ENCODE measurements at regions not wholly inside any gene's neighbourhood (a gene's known extent, or its start where the extent isn't known, plus 50 kb on each side); places are given as distances from the start of the nearest gene placed in this dataset.
"Not testable (repeated sequence)": the region's sequence is repeated elsewhere in the genome, so short reads cannot be mapped to it uniquely, and the experiment has no call there.

DNA sequence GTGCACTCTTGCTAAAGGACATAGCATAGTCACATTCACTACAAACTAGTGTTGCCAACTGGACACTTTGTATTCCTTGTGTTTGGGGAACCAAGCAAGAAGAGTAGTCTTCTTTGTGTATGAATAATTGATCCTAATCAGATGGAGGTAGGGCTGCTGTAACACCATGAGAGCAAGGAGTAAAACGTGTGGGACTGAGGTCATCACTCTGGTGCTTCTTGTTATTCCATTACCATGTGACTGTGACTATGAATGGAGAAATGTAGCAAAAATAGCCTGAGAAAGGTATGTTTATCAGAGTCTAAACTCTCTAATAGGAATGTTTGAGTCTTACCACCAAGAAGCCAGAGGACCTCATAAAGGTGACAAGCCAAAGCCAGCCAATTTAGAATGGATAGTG lies 966.9 kb downstream of the TAF11L14 start:
- TF ChIP-seq, protein P1, sequence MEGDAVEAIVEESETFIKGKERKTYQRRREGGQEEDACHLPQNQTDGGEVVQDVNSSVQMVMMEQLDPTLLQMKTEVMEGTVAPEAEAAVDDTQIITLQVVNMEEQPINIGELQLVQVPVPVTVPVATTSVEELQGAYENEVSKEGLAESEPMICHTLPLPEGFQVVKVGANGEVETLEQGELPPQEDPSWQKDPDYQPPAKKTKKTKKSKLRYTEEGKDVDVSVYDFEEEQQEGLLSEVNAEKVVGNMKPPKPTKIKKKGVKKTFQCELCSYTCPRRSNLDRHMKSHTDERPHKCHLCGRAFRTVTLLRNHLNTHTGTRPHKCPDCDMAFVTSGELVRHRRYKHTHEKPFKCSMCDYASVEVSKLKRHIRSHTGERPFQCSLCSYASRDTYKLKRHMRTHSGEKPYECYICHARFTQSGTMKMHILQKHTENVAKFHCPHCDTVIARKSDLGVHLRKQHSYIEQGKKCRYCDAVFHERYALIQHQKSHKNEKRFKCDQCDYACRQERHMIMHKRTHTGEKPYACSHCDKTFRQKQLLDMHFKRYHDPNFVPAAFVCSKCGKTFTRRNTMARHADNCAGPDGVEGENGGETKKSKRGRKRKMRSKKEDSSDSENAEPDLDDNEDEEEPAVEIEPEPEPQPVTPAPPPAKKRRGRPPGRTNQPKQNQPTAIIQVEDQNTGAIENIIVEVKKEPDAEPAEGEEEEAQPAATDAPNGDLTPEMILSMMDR (conservative IDR thresholded peaks at IDR 0.05; ENCODE audit: control insufficient read depth, insufficient read depth, low read depth, low read length), result no peak
- no peak overlapping the region for H3K4me3 ChIP-seq (ENCODE audit: control insufficient read depth, low read depth, low read length)
- DNase-seq (ENCODE audit: low read depth), result no peak

- TF ChIP-seq, protein P1 (conservative IDR thresholded peaks at IDR 0.05; ENCODE audit: control insufficient read depth, insufficient read depth, low read depth, low read length), result no peak
- H3K4me3 ChIP-seq (ENCODE audit: control insufficient read depth, low read depth, low read length), result no peak overlapping the region
- DNase-seq (ENCODE audit: low read depth), result no peak
Observed at GRCh38 chr5:18602402-18602801, 968.1 kb downstream of the TAF11L14 start.

GRCh38 chr5:18605186-18605585 lies 970.9 kb downstream of the TAF11L14 start:
- no peak for DNase-seq (ENCODE audit: low read depth)
- TF ChIP-seq, protein P1 (conservative IDR thresholded peaks at IDR 0.05; ENCODE audit: control insufficient read depth, insufficient read depth, low read depth, low read length), result no peak
- H3K4me3 ChIP-seq (ENCODE audit: control insufficient read depth, low read depth, low read length), result no peak overlapping the region

DNA sequence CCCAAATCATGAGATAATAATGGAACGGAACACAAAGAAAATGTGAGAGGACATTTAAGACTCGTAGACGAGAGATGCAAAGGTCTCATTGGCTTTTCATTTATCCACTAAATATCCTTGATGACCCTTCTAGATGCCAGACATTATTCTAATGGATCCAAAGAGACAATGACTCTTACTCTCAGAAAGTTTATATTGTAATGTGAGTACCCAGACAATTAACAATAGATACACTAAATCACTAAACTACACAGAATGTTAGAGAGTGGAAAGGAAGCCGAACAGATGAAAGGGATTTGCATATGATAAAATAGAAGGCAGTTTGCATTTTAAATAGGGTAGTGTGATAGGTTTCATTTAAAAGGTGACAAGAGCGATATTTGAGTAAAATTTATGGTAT lies 973.3 kb downstream of the TAF11L14 start:
- TF ChIP-seq, protein P1 (conservative IDR thresholded peaks at IDR 0.05; ENCODE audit: control insufficient read depth, insufficient read depth, low read depth, low read length), result no peak
- H3K4me3 ChIP-seq (ENCODE audit: control insufficient read depth, low read depth, low read length), result no peak overlapping the region
- DNase-seq (ENCODE audit: low read depth), result no peak

DNA sequence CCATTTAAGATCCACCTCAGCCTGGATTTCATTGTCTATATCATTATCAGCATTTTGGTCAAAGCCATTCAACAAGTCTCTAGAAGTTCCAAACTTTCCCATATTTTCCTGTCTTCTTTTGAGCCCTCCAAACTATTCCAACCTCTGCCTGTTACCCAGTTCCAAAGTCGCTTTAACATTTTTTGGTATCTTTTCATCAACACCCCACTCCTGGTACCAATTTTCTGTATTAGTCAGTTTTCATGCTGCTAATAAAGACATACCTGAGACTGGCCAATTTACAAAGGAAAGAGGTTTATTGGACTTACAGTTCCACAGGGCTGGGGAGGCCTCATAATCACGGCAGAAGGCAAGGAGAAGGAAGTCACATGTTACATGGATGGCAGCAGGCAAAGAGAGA lies 982.9 kb downstream of the TAF11L14 start:
- DNase-seq (ENCODE audit: low read depth); H3K4me3 ChIP-seq (ENCODE audit: control insufficient read depth, low read depth, low read length): not testable (repeated sequence)

GRCh38 chr5:18630458-18631045 lies 996.3 kb downstream of the TAF11L14 start:
- TF ChIP-seq, protein P1 (conservative IDR thresholded peaks at IDR 0.05; ENCODE audit: control insufficient read depth, insufficient read depth, low read depth, low read length), result no peak
- no peak for DNase-seq (ENCODE audit: low read depth)
- H3K4me3 ChIP-seq (ENCODE audit: control insufficient read depth, low read depth, low read length), result no peak overlapping the region

DNA sequence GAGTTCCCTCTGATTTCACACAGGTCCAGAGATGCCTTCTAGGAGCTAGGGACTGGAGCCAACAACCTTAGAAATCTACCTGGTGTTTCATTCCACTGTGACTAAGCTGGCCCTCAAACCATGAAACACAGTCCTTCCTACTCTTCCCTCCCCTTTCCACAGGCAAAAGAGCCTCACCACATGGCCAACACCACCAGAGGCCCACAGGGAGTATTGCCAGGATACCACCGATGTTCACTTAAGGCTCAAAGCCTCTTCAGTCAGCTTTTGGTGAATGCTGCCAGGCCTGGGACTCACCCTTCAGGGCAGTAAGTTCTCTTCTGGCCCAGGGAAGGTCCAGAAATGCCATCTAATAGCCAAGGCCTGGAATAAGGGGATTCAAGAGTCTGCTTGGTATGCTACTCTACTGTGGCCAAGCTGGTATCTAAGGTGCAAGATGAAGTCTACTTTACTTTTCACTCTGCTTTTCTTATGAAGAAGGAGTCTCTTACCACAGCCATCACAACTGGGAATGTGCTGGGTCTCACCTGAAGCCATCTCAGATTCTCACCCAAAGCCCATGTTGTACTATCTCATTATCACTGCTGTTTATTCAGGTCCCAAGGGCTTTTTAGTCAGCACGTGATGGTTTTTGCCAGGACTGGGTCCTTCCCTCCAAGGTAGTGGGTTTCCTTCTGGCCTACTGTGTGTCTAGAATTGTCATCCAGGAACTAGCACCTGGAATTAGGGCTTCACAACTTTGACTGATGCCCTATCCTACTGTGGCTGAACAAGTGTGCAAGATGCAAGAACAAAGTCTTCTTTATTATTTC lies 1018.4 kb downstream of the TAF11L14 start:
- no peak for DNase-seq (ENCODE audit: low read depth)
- H3K4me3 ChIP-seq (ENCODE audit: control insufficient read depth, low read depth, low read length), result no peak overlapping the region
- TF ChIP-seq, protein P1 (conservative IDR thresholded peaks at IDR 0.05; ENCODE audit: control insufficient read depth, insufficient read depth, low read depth, low read length), result no peak
